HG02610 (cell line): ENCODE measurements at regions not wholly inside any gene's neighbourhood (a gene's known extent, or its start where the extent isn't known, plus 50 kb on each side); places are given as distances from the start of the nearest gene placed in this dataset.
"Not testable (repeated sequence)": the region's sequence is repeated elsewhere in the genome, so short reads cannot be mapped to it uniquely, and the experiment has no call there.

ENCODE experiments used
- ATAC-seq: cut with Tn5 transposase; IDR thresholded peaks from one replicate; pipeline ENCODE4 v1.9.1; 2021; ENCODE audit warnings: mild to moderate bottlenecking, moderate library complexity; ENCODE audit not compliant: unreplicated experiment

DNA sequence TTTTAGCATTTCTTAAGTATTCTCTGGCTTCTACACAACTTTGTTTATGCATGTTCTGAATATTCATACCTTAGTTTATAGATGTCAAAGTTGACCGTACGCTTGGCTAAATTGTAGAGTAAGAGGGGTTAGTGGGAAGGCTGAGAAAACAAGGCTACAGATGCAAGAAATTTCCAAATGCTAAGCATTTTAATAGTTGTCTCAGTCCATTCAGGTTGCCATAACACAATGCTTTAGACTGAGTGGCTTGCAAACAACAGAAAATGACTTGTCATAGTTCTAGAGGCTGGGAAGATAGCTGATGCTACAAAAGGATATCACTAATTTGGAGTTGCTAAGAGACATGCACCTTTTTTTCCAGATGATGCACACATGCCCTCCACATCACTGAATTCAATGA is 53.0 kb upstream of the C1QTNF3 start:
- ATAC-seq = not testable (repeated sequence)

GRCh38 chr5:34099891-34100290 is 56.9 kb upstream of the C1QTNF3 start:
- ATAC-seq = not testable (repeated sequence)

GRCh38 chr5:34101567-34101966 is 58.6 kb upstream of the C1QTNF3 start:
- ATAC-seq = not testable (repeated sequence)

GRCh38 chr5:34108897-34109296 is 65.9 kb upstream of the C1QTNF3 start:
- not testable (repeated sequence) for ATAC-seq

GRCh38 chr5:34124280-34124679 is 81.3 kb upstream of the C1QTNF3 start:
- ATAC-seq = not testable (repeated sequence)

GRCh38 chr5:34125354-34125753 is 82.3 kb upstream of the C1QTNF3 start:
- ATAC-seq = peak; percentile 92

DNA sequence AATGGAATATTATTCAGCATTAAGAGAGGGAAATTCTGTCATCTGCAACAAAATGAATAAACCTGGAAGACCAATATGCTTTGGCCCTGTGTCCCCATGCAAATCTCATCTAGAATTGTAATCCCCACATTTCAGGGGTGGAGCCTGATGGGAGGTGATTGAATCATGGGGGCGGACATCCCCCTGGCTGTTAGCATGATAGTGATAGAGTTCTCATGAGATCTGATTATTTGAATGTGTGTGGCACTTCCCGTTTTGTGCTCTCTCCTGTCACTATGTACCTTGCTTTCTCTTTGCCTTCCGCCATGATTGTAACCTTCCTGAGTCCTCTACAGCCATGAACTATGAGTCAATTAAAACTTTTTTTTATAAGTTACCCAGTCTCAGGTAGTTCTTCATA is 83.7 kb upstream of the C1QTNF3 start:
- not testable (repeated sequence) for ATAC-seq

DNA sequence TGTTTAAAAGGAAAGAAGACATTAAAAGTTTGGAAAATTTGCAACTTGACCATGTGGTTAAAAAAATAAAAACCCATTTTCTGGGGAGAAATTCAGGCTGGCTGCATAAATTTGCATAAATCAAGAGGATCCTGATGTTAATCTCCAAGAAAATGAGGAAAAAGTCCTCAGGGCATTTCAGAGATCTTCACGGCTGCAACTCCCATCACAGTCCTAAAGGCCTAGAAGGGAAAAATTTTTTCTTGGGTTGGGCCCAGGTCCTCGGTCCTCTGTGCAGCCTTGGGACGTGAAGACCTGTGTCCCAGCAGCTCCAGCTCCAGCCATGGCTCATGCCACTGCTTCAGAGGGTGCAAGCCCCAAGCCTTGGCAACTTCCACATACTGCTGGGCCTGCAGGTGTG is 84.8 kb upstream of the C1QTNF3 start:
- ATAC-seq = not testable (repeated sequence)

DNA sequence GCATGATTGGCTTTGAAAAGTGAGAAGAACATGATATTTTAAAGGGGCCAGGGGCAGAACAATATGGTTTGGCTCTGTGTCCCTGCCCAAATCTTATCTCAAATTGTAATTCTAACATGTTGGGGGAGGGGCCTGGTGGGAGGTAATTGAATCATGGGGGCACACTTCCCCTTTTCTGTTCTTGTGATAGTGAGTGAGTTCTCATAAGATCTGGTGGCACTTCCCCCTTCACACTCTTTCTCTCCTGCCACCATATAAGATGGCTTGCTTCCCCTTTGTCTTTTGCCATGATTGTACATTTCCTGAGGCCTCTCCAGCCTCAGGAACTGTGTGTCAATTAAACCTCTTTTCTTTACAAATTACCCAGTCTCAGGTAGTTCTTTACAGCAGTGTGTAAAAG is 85.9 kb upstream of the C1QTNF3 start:
- ATAC-seq = not testable (repeated sequence)

DNA sequence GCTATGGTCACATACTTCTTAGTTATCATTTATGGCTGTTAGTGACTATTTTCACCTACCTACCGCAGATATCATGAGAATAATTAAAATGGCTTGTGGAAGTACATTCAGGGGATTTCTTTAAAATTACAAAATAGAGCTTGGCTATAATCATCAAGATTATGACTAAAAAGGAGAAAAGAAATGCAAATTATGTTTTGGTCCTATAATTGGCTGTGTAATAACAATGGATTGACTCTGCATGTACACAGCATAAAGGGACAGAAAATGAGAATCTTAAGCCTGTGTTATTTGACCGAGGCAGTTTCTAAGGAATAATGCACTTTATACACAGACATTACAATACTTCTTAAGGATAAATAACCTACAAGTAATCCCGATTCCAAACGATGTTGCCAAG is 112.0 kb upstream of the C1QTNF3 start:
- not testable (repeated sequence) for ATAC-seq

- peak; percentile 58 for ATAC-seq
Observed at GRCh38 chr5:34156703-34157414, 113.8 kb upstream of the C1QTNF3 start.

- not testable (repeated sequence) for ATAC-seq
Observed at GRCh38 chr5:34160904-34161303, 117.9 kb upstream of the C1QTNF3 start.

- peak; percentile 73 for ATAC-seq
Observed at GRCh38 chr5:34171398-34171797, 128.4 kb upstream of the C1QTNF3 start.

- ATAC-seq = not testable (repeated sequence)
Observed at GRCh38 chr5:34179453-34180190, 136.6 kb upstream of the C1QTNF3 start.

- ATAC-seq = not testable (repeated sequence)
Observed at GRCh38 chr5:34180225-34180624, 137.2 kb upstream of the C1QTNF3 start.

- ATAC-seq = not testable (repeated sequence)
Observed at GRCh38 chr5:34180940-34181614, 138.1 kb upstream of the C1QTNF3 start.

GRCh38 chr5:34185005-34185404 is 142.0 kb upstream of the C1QTNF3 start:
- ATAC-seq = not testable (repeated sequence)

DNA sequence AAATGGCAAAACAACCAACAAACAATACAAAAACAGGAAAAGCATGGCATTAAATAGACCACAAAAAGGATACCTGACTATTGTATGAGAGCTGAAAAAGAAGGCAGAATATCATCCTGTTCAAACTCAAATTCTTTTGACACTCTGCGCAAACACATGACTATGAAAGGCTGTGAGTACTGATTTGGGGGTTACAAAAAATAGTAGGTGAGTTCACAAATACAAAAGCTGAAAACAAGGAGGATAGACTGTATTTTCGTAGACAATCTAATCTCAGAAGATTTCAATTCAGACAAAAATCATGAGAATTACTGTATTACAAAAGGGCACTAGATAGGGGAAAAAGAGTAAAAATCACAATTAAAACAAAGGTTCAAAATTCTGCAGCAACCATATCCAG is 142.6 kb upstream of the C1QTNF3 start:
- ATAC-seq = not testable (repeated sequence)

DNA sequence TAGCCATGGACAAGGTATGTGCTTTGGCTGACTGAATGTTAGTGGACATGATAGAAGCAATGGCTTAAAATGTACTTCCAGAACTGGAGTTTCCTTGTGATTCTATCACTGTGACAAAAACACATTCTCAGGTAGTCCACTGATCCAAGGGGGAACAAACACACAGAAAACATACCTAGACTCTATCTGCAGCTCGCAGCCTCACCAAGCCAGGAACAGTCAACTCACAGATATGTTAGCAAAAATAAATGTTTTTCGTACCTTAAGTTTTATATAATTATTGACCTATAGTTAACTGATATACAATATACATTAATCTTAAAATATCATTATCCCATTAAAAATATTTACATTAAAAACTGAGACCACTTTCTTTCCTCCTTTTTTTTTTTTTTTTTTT is 143.1 kb upstream of the C1QTNF3 start:
- ATAC-seq = not testable (repeated sequence)

DNA sequence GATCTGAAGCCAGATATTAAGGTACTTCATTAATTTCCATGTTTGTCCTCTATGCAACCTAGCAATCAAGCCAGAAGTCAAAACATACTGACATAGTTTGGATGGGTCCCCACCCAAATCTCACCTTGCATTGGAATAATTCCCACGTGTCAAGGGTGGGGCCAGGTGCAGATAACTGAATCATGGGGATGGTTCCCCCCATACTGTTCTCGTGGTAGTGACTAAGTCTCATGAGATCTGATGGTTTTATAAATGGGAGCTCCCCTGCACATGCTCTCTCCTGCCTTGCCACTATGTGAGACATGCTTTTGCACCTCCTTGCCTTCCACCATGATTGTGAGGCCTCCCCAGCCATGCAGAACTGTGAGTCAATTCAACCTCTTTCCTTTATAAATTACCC is 143.9 kb upstream of the C1QTNF3 start:
- ATAC-seq = not testable (repeated sequence)

DNA sequence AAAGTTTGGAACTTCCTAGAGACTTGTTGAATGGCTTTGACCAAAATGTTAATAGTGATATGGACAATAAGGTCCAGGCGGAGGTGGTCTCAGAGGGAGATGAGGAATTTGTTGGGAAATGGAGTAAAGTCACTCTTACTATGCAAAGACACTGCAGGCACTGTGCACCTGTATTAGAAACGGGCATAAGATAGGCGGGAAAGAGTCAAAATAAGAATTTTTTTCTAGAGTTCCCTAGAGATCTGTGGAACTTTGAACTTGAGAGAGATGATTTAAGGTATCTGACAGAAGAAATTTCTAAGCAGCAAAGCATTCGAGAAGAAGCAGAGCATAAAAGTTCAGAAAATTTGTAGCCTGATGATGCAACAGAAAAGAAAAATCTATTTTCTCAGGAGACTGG is 144.4 kb upstream of the C1QTNF3 start:
- ATAC-seq = not testable (repeated sequence)
